GM23338 (cell line): ENCODE measurements at regions not wholly inside any gene's neighbourhood (a gene's known extent, or its start where the extent isn't known, plus 50 kb on each side); places are given as distances from the start of the nearest gene placed in this dataset.

ENCODE experiments used
- ATAC-seq: fragments of 200-7000 bp; cut with Tn5 transposase; 3 replicates; pipeline ENCODE4 v1.9.1; 2020
- DNase-seq: peaks from one replicate; pipeline ENCODE4 v3.0.0-alpha.2; 2015; ENCODE audit warnings: low spot score
- H2AFZ ChIP-seq: fragments of 200-600 bp; sonication (generic); 2 replicates; pipeline ENCODE4 v1.8.0; 2016; ENCODE audit warnings: antibody characterized with exemption, mild to moderate bottlenecking, moderate library complexity
- H3F3A ChIP-seq: fragments of 200-600 bp; sonication (generic); replicated peaks from 2 replicates; pipeline ENCODE4 v1.8.0; 2017; ENCODE audit warnings: antibody characterized with exemption, mixed run types, low read depth
- H3K27ac ChIP-seq: fragments of 200-600 bp; sonication (generic); 2 replicates; pipeline ENCODE4 v1.6.1; 2016; ENCODE audit warnings: low read depth
- H3K27me3 ChIP-seq: fragments of 200-600 bp; sonication (generic); 2 replicates; pipeline ENCODE4 v1.8.0; 2016; ENCODE audit warnings: mild to moderate bottlenecking, mixed run types, moderate library complexity; ENCODE audit not compliant: insufficient read depth
- H3K36me3 ChIP-seq: fragments of 200-600 bp; sonication (generic); 2 replicates; pipeline ENCODE4 v1.8.0; 2016; ENCODE audit warnings: mild to moderate bottlenecking; ENCODE audit not compliant: insufficient read depth
- H3K4me1 ChIP-seq: fragments of 200-600 bp; sonication (generic); 2 replicates; pipeline ENCODE4 v1.8.0; 2016; ENCODE audit warnings: mild to moderate bottlenecking, moderate library complexity; ENCODE audit not compliant: insufficient read depth
- H3K4me2 ChIP-seq: fragments of 200-600 bp; sonication (generic); 2 replicates; pipeline ENCODE4 v1.7.1; 2017; ENCODE audit warnings: mixed run types
- H3K4me3 ChIP-seq: fragments of 200-600 bp; sonication (generic); 2 replicates; pipeline ENCODE4 v1.6.1; 2016; ENCODE audit warnings: mixed run types
- H3K79me2 ChIP-seq: fragments of 200-600 bp; sonication (generic); replicated peaks from 2 replicates; pipeline ENCODE4 v1.8.0; 2017; ENCODE audit warnings: mild to moderate bottlenecking; ENCODE audit not compliant: insufficient read depth
- H3K9me2 ChIP-seq: fragments of 200-600 bp; sonication (generic); 2 replicates; pipeline ENCODE4 v1.8.0; 2017; ENCODE audit not compliant: insufficient read depth
- H4K20me1 ChIP-seq: fragments of 200-600 bp; sonication (generic); replicated peaks from 2 replicates; pipeline ENCODE4 v1.8.0; 2017; ENCODE audit warnings: mild to moderate bottlenecking; ENCODE audit not compliant: insufficient read depth
- H3K27ac Mint-ChIP-seq: 2 replicates; pipeline ENCODE4 v1.8.0; 2020; ENCODE audit warnings: inconsistent platforms, mild to moderate bottlenecking, moderate library complexity, mixed read lengths
- H3K27me3 Mint-ChIP-seq: 3 replicates; pipeline ENCODE4 v1.8.0; 2022; ENCODE audit warnings: low read depth, mild to moderate bottlenecking, moderate library complexity, mixed read lengths, inconsistent platforms; ENCODE audit not compliant: insufficient read depth, poor library complexity
- H3K36me3 Mint-ChIP-seq: 3 replicates; pipeline ENCODE4 v1.8.0; 2021; ENCODE audit warnings: low read depth, mild to moderate bottlenecking, inconsistent platforms, moderate library complexity, mixed read lengths
- H3K4me1 Mint-ChIP-seq: 3 replicates; pipeline ENCODE4 v1.8.0; 2020; ENCODE audit warnings: mild to moderate bottlenecking, inconsistent platforms, mixed read lengths
- H3K4me3 Mint-ChIP-seq: 3 replicates; pipeline ENCODE4 v1.8.0; 2021; ENCODE audit warnings: moderate library complexity, mild to moderate bottlenecking, inconsistent platforms, mixed read lengths
- H3K9me3 Mint-ChIP-seq: 3 replicates; pipeline ENCODE4 v1.8.0; 2020; ENCODE audit warnings: moderate library complexity, mild to moderate bottlenecking, inconsistent platforms, mixed read lengths
- CREB1 ChIP-seq: fragments of 250-450 bp; sonication (Bioruptor Pico); IDR thresholded peaks from 2 replicates; pipeline ENCODE4 v1.5.0; 2020; ENCODE audit warnings: low read depth, mild to moderate bottlenecking, moderate library complexity
- NANOG ChIP-seq: IDR thresholded peaks from 2 replicates; pipeline ENCODE4 v1.6.1; 2016; ENCODE audit warnings: antibody characterized with exemption, borderline replicate concordance
- POLR2AphosphoS5 ChIP-seq: IDR thresholded peaks from 2 replicates; pipeline ENCODE4 v1.6.1; 2016; ENCODE audit warnings: antibody characterized with exemption, low read depth
- TF ChIP-seq, protein P1 (sequence below), 2 experiments: fragments of 200-600 bp in 1 of 2; sonication (generic) in 1 of 2; conservative IDR thresholded peaks; 2 replicates each; pipeline versions ENCODE4 v1.5.1 to v1.6.1; 2016 to 2017; ENCODE audit warnings: antibody characterized with exemption in 2 of 2, low read depth in 2 of 2, mild to moderate bottlenecking in 2 of 2, moderate library complexity in 1 of 2
- TF ChIP-seq, protein P2 (sequence below): fragments of 250-450 bp; sonication (Bioruptor Pico); IDR thresholded peaks from 2 replicates; pipeline ENCODE4 v1.5.0; 2020; ENCODE audit warnings: mild to moderate bottlenecking, moderate library complexity

- TF ChIP-seq NANOG (no peak), CREB1 (no peak), POLR2AphosphoS5 (no peak)
- TF ChIP-seq, protein P1, sequence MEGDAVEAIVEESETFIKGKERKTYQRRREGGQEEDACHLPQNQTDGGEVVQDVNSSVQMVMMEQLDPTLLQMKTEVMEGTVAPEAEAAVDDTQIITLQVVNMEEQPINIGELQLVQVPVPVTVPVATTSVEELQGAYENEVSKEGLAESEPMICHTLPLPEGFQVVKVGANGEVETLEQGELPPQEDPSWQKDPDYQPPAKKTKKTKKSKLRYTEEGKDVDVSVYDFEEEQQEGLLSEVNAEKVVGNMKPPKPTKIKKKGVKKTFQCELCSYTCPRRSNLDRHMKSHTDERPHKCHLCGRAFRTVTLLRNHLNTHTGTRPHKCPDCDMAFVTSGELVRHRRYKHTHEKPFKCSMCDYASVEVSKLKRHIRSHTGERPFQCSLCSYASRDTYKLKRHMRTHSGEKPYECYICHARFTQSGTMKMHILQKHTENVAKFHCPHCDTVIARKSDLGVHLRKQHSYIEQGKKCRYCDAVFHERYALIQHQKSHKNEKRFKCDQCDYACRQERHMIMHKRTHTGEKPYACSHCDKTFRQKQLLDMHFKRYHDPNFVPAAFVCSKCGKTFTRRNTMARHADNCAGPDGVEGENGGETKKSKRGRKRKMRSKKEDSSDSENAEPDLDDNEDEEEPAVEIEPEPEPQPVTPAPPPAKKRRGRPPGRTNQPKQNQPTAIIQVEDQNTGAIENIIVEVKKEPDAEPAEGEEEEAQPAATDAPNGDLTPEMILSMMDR (conservative IDR thresholded peaks at IDR 0.05; ENCODE audit: low read depth in 2 of 2): no peak
Observed at GRCh38 chr2:121125350-121125749, 159.7 kb downstream of the TFCP2L1 start (continued).

GRCh38 chr2:121128741-121129659 lies 156.0 kb downstream of the TFCP2L1 start:
- Histone ChIP-seq H3K4me1 (peaks cover 18% of the 10 kb centered on the region; the same call in 1 of the 2 replicates), H3K27ac (no peak overlapping the region), H3F3A (no peaks in the 10 kb centered on the region), H3K4me3 (no peak overlapping the region), H3K36me3 (no peaks in the 10 kb centered on the region), H3K27me3 (no peaks in the 10 kb centered on the region), H3K79me2 (no peaks in the 10 kb centered on the region), H2AFZ (no peak overlapping the region), H4K20me1 (no peaks in the 10 kb centered on the region), H3K4me2 (no peak overlapping the region), H3K9me2 (no peaks in the 10 kb centered on the region)
- H3K27ac Mint-ChIP-seq: no peak overlapping the region
- H3K36me3 Mint-ChIP-seq: no peaks in the 10 kb centered on the region
- H3K27me3 Mint-ChIP-seq: peaks cover 12% of the 10 kb centered on the region
- ATAC-seq (peak; percentile 65), DNase-seq (peak; percentile 79)
- no peaks in the 10 kb centered on the region for H3K9me3 Mint-ChIP-seq
- TF ChIP-seq, protein P2, sequence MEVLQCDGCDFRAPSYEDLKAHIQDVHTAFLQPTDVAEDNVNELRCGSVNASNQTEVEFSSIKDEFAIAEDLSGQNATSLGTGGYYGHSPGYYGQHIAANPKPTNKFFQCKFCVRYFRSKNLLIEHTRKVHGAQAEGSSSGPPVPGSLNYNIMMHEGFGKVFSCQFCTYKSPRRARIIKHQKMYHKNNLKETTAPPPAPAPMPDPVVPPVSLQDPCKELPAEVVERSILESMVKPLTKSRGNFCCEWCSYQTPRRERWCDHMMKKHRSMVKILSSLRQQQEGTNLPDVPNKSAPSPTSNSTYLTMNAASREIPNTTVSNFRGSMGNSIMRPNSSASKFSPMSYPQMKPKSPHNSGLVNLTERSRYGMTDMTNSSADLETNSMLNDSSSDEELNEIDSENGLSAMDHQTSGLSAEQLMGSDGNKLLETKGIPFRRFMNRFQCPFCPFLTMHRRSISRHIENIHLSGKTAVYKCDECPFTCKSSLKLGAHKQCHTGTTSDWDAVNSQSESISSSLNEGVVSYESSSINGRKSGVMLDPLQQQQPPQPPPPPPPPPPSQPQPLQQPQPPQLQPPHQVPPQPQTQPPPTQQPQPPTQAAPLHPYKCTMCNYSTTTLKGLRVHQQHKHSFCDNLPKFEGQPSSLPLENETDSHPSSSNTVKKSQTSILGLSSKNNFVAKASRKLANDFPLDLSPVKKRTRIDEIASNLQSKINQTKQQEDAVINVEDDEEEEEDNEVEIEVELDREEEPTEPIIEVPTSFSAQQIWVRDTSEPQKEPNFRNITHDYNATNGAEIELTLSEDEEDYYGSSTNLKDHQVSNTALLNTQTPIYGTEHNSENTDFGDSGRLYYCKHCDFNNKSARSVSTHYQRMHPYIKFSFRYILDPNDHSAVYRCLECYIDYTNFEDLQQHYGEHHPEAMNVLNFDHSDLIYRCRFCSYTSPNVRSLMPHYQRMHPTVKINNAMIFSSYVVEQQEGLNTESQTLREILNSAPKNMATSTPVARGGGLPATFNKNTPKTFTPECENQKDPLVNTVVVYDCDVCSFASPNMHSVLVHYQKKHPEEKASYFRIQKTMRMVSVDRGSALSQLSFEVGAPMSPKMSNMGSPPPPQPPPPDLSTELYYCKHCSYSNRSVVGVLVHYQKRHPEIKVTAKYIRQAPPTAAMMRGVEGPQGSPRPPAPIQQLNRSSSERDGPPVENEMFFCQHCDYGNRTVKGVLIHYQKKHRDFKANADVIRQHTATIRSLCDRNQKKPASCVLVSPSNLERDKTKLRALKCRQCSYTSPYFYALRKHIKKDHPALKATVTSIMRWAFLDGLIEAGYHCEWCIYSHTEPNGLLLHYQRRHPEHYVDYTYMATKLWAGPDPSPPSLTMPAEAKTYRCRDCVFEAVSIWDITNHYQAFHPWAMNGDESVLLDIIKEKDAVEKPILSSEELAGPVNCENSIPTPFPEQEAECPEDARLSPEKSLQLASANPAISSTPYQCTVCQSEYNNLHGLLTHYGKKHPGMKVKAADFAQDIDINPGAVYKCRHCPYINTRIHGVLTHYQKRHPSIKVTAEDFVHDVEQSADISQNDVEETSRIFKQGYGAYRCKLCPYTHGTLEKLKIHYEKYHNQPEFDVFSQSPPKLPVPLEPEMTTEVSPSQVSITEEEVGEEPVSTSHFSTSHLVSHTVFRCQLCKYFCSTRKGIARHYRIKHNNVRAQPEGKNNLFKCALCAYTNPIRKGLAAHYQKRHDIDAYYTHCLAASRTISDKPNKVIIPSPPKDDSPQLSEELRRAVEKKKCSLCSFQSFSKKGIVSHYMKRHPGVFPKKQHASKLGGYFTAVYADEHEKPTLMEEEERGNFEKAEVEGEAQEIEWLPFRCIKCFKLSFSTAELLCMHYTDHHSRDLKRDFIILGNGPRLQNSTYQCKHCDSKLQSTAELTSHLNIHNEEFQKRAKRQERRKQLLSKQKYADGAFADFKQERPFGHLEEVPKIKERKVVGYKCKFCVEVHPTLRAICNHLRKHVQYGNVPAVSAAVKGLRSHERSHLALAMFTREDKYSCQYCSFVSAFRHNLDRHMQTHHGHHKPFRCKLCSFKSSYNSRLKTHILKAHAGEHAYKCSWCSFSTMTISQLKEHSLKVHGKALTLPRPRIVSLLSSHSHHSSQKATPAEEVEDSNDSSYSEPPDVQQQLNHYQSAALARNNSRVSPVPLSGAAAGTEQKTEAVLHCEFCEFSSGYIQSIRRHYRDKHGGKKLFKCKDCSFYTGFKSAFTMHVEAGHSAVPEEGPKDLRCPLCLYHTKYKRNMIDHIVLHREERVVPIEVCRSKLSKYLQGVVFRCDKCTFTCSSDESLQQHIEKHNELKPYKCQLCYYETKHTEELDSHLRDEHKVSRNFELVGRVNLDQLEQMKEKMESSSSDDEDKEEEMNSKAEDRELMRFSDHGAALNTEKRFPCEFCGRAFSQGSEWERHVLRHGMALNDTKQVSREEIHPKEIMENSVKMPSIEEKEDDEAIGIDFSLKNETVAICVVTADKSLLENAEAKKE (CRISPR knock-in tag): no peak
- 0 out of 2 replicates have a peak, but pooled peaks have one; percentile 18 for TF ChIP-seq CREB1
- TF ChIP-seq, protein P1 (conservative IDR thresholded peaks at IDR 0.05; ENCODE audit: low read depth in 2 of 2): peak; percentile 75 to 83
- H3K4me3 Mint-ChIP-seq: no peak overlapping the region
- peaks cover 25% of the 10 kb centered on the region for H3K4me1 Mint-ChIP-seq
